Coronary artery (tissue), 2 donors: ENCODE measurements at regions not wholly inside any gene's neighbourhood (a gene's known extent, or its start where the extent isn't known, plus 50 kb on each side); places are given as distances from the start of the nearest gene placed in this dataset.

Source experiments
- DNase-seq: peaks from one replicate; pipeline ENCODE4 v3.0.0-alpha.2; 2017; ENCODE audit warnings: low spot score
- H3K27ac ChIP-seq, 2 donors: fragments of 200-600 bp; sonication (generic); one replicate each; pipeline ENCODE4 v1.5.1; 2016 to 2019
- H3K4me3 ChIP-seq: fragments of 200-600 bp; sonication (generic); 2 replicates; pipeline ENCODE4 v1.5.1; 2016; ENCODE audit warnings: mild to moderate bottlenecking, moderate library complexity
- CTCF ChIP-seq: fragments of 200-600 bp; sonication (generic); IDR thresholded peaks from one replicate; pipeline ENCODE4 v1.5.1; 2019; ENCODE audit warnings: antibody characterized with exemption

- H3K27ac ChIP-seq = no peak overlapping the region
- no peak for TF ChIP-seq CTCF
- no peak for DNase-seq
These were observed 113.8 kb upstream of the ITGB1 start for GRCh38 chr10:33071857-33072256.

GRCh38 chr10:33070101-33070500, 112.1 kb upstream of the ITGB1 start:
- Histone ChIP-seq H3K27ac (no peak overlapping the region), H3K4me3 (no peak overlapping the region)
- no peak for TF ChIP-seq CTCF
- DNase-seq = no peak

More at GRCh38 chr10:33071857-33072256, 113.8 kb upstream of the ITGB1 start:
- no peak overlapping the region for H3K4me3 ChIP-seq

- DNase-seq = no peak
- H3K4me3 ChIP-seq = no peak overlapping the region
- no peak for TF ChIP-seq CTCF
- no peak overlapping the region for H3K27ac ChIP-seq
These were observed 109.9 kb upstream of the ITGB1 start for GRCh38 chr10:33067917-33068316.

- TF ChIP-seq CTCF = no peak
- H3K27ac ChIP-seq = no peak overlapping the region
- DNase-seq = no peak
- no peak overlapping the region for H3K4me3 ChIP-seq
These were observed 109.5 kb upstream of the ITGB1 start for GRCh38 chr10:33067481-33067880.

- TF ChIP-seq CTCF = no peak
- no peak for DNase-seq
- Histone ChIP-seq H3K4me3 (no peak overlapping the region), H3K27ac (no peak overlapping the region)
These were observed 108.7 kb upstream of the ITGB1 start for GRCh38 chr10:33066558-33067236.

- TF ChIP-seq CTCF = no peak
- Histone ChIP-seq H3K4me3 (no peak overlapping the region), H3K27ac (no peak overlapping the region)
- DNase-seq = no peak
These were observed 107.1 kb upstream of the ITGB1 start for GRCh38 chr10:33065111-33065510.

- Histone ChIP-seq H3K4me3 (no peak overlapping the region), H3K27ac (no peak overlapping the region)
- no peak for TF ChIP-seq CTCF
- DNase-seq = no peak
These were observed 106.7 kb upstream of the ITGB1 start for GRCh38 chr10:33064706-33065105.
